HEK293 (cell line): ENCODE measurements at regions not wholly inside any gene's neighbourhood (a gene's known extent, or its start where the extent isn't known, plus 50 kb on each side); places are given as distances from the start of the nearest gene placed in this dataset.

Experiments used
- CTCF ChIA-PET: fragments of 350-600 bp; formaldehyde crosslinking; extraction: SDS; loops from one replicate; lab custom pipeline; 2021; ENCODE audit warnings: antibody characterized with exemption; lab: Yijun Ruan, JAX
- POLR2A ChIA-PET: fragments of 300-600 bp; formaldehyde crosslinking; extraction: SDS; loops from one replicate; lab custom pipeline; 2020; ENCODE audit warnings: antibody characterized with exemption, inconsistent platforms; lab: Yijun Ruan, JAX
- H3K27ac ChIP-seq: fragments of 200-500 bp; sonication (Bioruptor generic); 2 replicates; pipeline ENCODE4 v1.5.1; 2014; ENCODE audit warnings: low read depth, low read length, control low read depth, inconsistent platforms; ENCODE audit errors: extremely low read depth
- H3K36me3 ChIP-seq, 2 experiments: fragments of 200-500 bp in 1 of 2; sonication (Bioruptor generic) in 1 of 2; 1 replicate in 1 of 2; 2 replicates in 1 of 2; pipeline ENCODE4 v1.5.1; 2014 to 2017; ENCODE audit warnings: inconsistent platforms in 2 of 2, low read length in 2 of 2; ENCODE audit not compliant: control insufficient read depth in 2 of 2, insufficient read depth in 1 of 2
- H3K4me1 ChIP-seq: fragments of 200-500 bp; sonication (Bioruptor generic); 2 replicates; pipeline ENCODE4 v1.5.1; 2014; ENCODE audit warnings: mild to moderate bottlenecking, low read length, inconsistent platforms; ENCODE audit not compliant: control insufficient read depth, insufficient read depth
- H3K4me3 ChIP-seq: 2 replicates; pipeline ENCODE4 v1.5.1; 2011; ENCODE audit warnings: low read depth, mild to moderate bottlenecking, control low read depth, low read length, moderate library complexity
- H3K9me3 ChIP-seq: fragments of 200-500 bp; sonication (Bioruptor generic); 2 replicates; pipeline ENCODE4 v1.5.1; 2014; ENCODE audit warnings: low read depth, low read length, inconsistent platforms; ENCODE audit not compliant: control insufficient read depth, insufficient read depth
- EGR2 ChIP-seq: fragments of 450-650 bp; formaldehyde crosslinking; IDR thresholded peaks from 2 replicates; pipeline ENCODE4 v1.5.1; 2016; ENCODE audit warnings: low read depth, missing biosample characterization, missing genetic modification characterization
- KLF17 ChIP-seq: fragments of 450-650 bp; formaldehyde crosslinking; IDR thresholded peaks from 2 replicates; pipeline ENCODE4 v1.5.1; 2016; ENCODE audit warnings: missing biosample characterization, missing genetic modification characterization
- KLF7 ChIP-seq: fragments of 450-650 bp; formaldehyde crosslinking; IDR thresholded peaks from 2 replicates; pipeline ENCODE4 v1.5.1; 2016; ENCODE audit warnings: missing biosample characterization, missing genetic modification characterization, borderline replicate concordance
- MYNN ChIP-seq: fragments of 450-650 bp; formaldehyde crosslinking; IDR thresholded peaks from 2 replicates; pipeline ENCODE4 v1.5.1; 2016; ENCODE audit warnings: missing biosample characterization, missing genetic modification characterization, borderline replicate concordance
- PRDM4 ChIP-seq: fragments of 450-650 bp; formaldehyde crosslinking; IDR thresholded peaks from 2 replicates; pipeline ENCODE4 v1.5.1; 2017; ENCODE audit warnings: missing biosample characterization, missing genetic modification characterization
- PRDM6 ChIP-seq: fragments of 450-650 bp; formaldehyde crosslinking; IDR thresholded peaks from 2 replicates; pipeline ENCODE4 v1.5.1; 2017; ENCODE audit warnings: missing biosample characterization, missing genetic modification characterization
- RBAK ChIP-seq: fragments of 450-650 bp; formaldehyde crosslinking; IDR thresholded peaks from 2 replicates; pipeline ENCODE4 v1.5.1; 2016; ENCODE audit warnings: missing biosample characterization, missing genetic modification characterization
- ZBTB26 ChIP-seq: fragments of 450-650 bp; formaldehyde crosslinking; optimal IDR thresholded peaks from 2 replicates; pipeline ENCODE3; 2016; ENCODE audit warnings: missing biosample characterization, mild to moderate bottlenecking, missing genetic modification characterization
- ZBTB8A ChIP-seq: fragments of 450-650 bp; formaldehyde crosslinking; IDR thresholded peaks from 2 replicates; pipeline ENCODE4 v1.5.1; 2016; ENCODE audit warnings: missing biosample characterization, missing genetic modification characterization
- ZFP69B ChIP-seq: fragments of 450-650 bp; formaldehyde crosslinking; IDR thresholded peaks from 2 replicates; pipeline ENCODE4 v1.5.1; 2016; ENCODE audit warnings: missing biosample characterization, missing genetic modification characterization
- ZNF114 ChIP-seq: fragments of 450-650 bp; formaldehyde crosslinking; IDR thresholded peaks from 2 replicates; pipeline ENCODE4 v1.5.0; 2017; ENCODE audit warnings: missing biosample characterization, missing genetic modification characterization
- ZNF146 ChIP-seq: fragments of 450-650 bp; formaldehyde crosslinking; IDR thresholded peaks from 2 replicates; pipeline ENCODE4 v1.5.1; 2016; ENCODE audit warnings: missing biosample characterization, missing genetic modification characterization
- ZNF157 ChIP-seq: fragments of 450-650 bp; formaldehyde crosslinking; IDR thresholded peaks from 2 replicates; pipeline ENCODE4 v1.5.1; 2016; ENCODE audit warnings: missing biosample characterization, missing genetic modification characterization
- ZNF302 ChIP-seq: fragments of 450-650 bp; formaldehyde crosslinking; IDR thresholded peaks from 2 replicates; pipeline ENCODE4 v1.5.1; 2016; ENCODE audit warnings: missing biosample characterization, missing genetic modification characterization, low read depth
- ZNF394 ChIP-seq: fragments of 450-650 bp; formaldehyde crosslinking; IDR thresholded peaks from 2 replicates; pipeline ENCODE4 v1.5.1; 2016; ENCODE audit warnings: missing biosample characterization, missing genetic modification characterization, mild to moderate bottlenecking, moderate library complexity, borderline replicate concordance
- ZNF398 ChIP-seq: fragments of 450-650 bp; formaldehyde crosslinking; IDR thresholded peaks from 2 replicates; pipeline ENCODE4 v1.5.1; 2017; ENCODE audit warnings: missing biosample characterization, missing genetic modification characterization
- ZNF585B ChIP-seq: fragments of 450-650 bp; formaldehyde crosslinking; IDR thresholded peaks from 2 replicates; pipeline ENCODE4 v1.5.1; 2016; ENCODE audit warnings: missing biosample characterization, missing genetic modification characterization
- ZNF658 ChIP-seq: fragments of 450-650 bp; formaldehyde crosslinking; IDR thresholded peaks from 2 replicates; pipeline ENCODE4; 2016; ENCODE audit warnings: missing biosample characterization, missing genetic modification characterization
- ZNF707 ChIP-seq: fragments of 450-650 bp; formaldehyde crosslinking; IDR thresholded peaks from 2 replicates; pipeline ENCODE4 v1.5.1; 2016; ENCODE audit warnings: missing biosample characterization, missing genetic modification characterization

GRCh38 chr20:51286758-51287157 is 255.8 kb downstream of the NFATC2 start:
- Histone ChIP-seq H3K36me3 (no peaks in the 10 kb centered on the region), H3K4me1 (no peaks in the 10 kb centered on the region), H3K4me3 (no peak overlapping the region), H3K9me3 (no peaks in the 10 kb centered on the region), H3K27ac (no peak overlapping the region)
- POLR2A ChIA-PET = no interaction called here
- CTCF ChIA-PET = interaction anchor here (1.3 kb wide), 1 partner anchor 299 kb away, joined by 5 read pairs; no protein-coding TSS in a partner anchor
- TF ChIP-seq ZNF658 (tag by site-specific recombination) (no peak), ZNF707 (tag by site-specific recombination) (no peak), ZNF146 (tag by site-specific recombination) (no peak), ZFP69B (tag by site-specific recombination) (no peak), ZNF302 (no peak), ZBTB26 (tag by site-specific recombination) (no peak), PRDM6 (no peak), MYNN (tag by site-specific recombination) (no peak), ZNF114 (tag by site-specific recombination) (no peak), ZNF157 (tag by site-specific recombination) (no peak), ZNF585B (tag by site-specific recombination) (no peak), KLF17 (tag by site-specific recombination) (no peak), EGR2 (no peak), ZBTB8A (no peak), PRDM4 (tag by site-specific recombination) (no peak), KLF7 (tag by site-specific recombination) (no peak), ZNF398 (no peak), RBAK (tag by site-specific recombination) (no peak), ZNF394 (tag by site-specific recombination) (no peak)
